ENCODE measurements at regions not wholly inside any gene's neighbourhood (a gene's known extent, or its start where the extent isn't known, plus 50 kb on each side); places are given as distances from the start of the nearest gene placed in this dataset.

- intact Hi-C loops (cut with DNase I): no loop called here
Measured at GRCh38 chr17:63268827-63269226, 177.3 kb downstream of the CYB561 start.

GRCh38 chr17:63270610-63271009 lies 175.5 kb downstream of the CYB561 start:
- no peak for DNase-seq
- Histone ChIP-seq H3K27me3 (no peaks in the 10 kb centered on the region), H3K4me1 (no peaks in the 10 kb centered on the region), H3K9ac (ENCODE audit: low read depth in 2 of 2, low read length in 2 of 2) (no peak overlapping the region), H3K27ac (no peak overlapping the region), H3K36me3 (no peaks in the 10 kb centered on the region), H3K4me3 (no peak overlapping the region), H3K9me3 (no peaks in the 10 kb centered on the region)
- intact Hi-C loops (cut with DNase I): no loop called here
- no peak for TF ChIP-seq CTCF (IDR thresholded peaks at IDR 0.05)

More at GRCh38 chr17:63268827-63269226, 177.3 kb downstream of the CYB561 start:
- H3K4me1 ChIP-seq: no peaks in the 10 kb centered on the region
- no peak overlapping the region for H3K4me3 ChIP-seq
- H3K9me3 ChIP-seq: no peaks in the 10 kb centered on the region
- H3K36me3 ChIP-seq: no peaks in the 10 kb centered on the region
- no peak for DNase-seq
- no peak for TF ChIP-seq CTCF (IDR thresholded peaks at IDR 0.05)
- H3K27me3 ChIP-seq: no peaks in the 10 kb centered on the region
- H3K9ac ChIP-seq (ENCODE audit: low read depth in 2 of 2, low read length in 2 of 2): no peak overlapping the region
- H3K27ac ChIP-seq: no peak overlapping the region

GRCh38 chr17:63274146-63274545 lies 172.0 kb downstream of the CYB561 start:
- intact Hi-C loops (cut with DNase I): no loop called here

GRCh38 chr17:63275318-63275970 lies 170.7 kb downstream of the CYB561 start:
- no peak overlapping the region for H3K27ac ChIP-seq
- no peaks in the 10 kb centered on the region for H3K9me3 ChIP-seq
- no peaks in the 10 kb centered on the region for H3K4me1 ChIP-seq
- no peak overlapping the region for H3K9ac ChIP-seq (ENCODE audit: low read depth in 2 of 2, low read length in 2 of 2)
- no peak for DNase-seq
- intact Hi-C loops (cut with DNase I): no loop called here
- no peaks in the 10 kb centered on the region for H3K27me3 ChIP-seq
- H3K4me3 ChIP-seq: no peak overlapping the region
- no peaks in the 10 kb centered on the region for H3K36me3 ChIP-seq
- no peak for TF ChIP-seq CTCF (IDR thresholded peaks at IDR 0.05)

More at GRCh38 chr17:63274146-63274545, 172.0 kb downstream of the CYB561 start:
- no peak for DNase-seq
- H3K27me3 ChIP-seq: no peaks in the 10 kb centered on the region
- H3K9ac ChIP-seq (ENCODE audit: low read depth in 2 of 2, low read length in 2 of 2): no peak overlapping the region
- H3K4me1 ChIP-seq: no peaks in the 10 kb centered on the region
- TF ChIP-seq CTCF (IDR thresholded peaks at IDR 0.05): no peak
- H3K4me3 ChIP-seq: no peak overlapping the region
- H3K36me3 ChIP-seq: no peaks in the 10 kb centered on the region
- no peak overlapping the region for H3K27ac ChIP-seq
- H3K9me3 ChIP-seq: no peaks in the 10 kb centered on the region

GRCh38 chr17:63275971-63276745 lies 169.9 kb downstream of the CYB561 start:
- H3K9ac ChIP-seq (ENCODE audit: low read depth in 2 of 2, low read length in 2 of 2): no peak overlapping the region
- H3K36me3 ChIP-seq: no peaks in the 10 kb centered on the region
- no peaks in the 10 kb centered on the region for H3K27me3 ChIP-seq
- H3K4me1 ChIP-seq: no peaks in the 10 kb centered on the region
- no peak for TF ChIP-seq CTCF (IDR thresholded peaks at IDR 0.05)
- H3K4me3 ChIP-seq: no peak overlapping the region
- H3K27ac ChIP-seq: no peak overlapping the region
- no peaks in the 10 kb centered on the region for H3K9me3 ChIP-seq
- intact Hi-C loops (cut with DNase I): no loop called here
- no peak for DNase-seq

Data from colonic mucosa (tissue), 4 donors.